CD14-positive monocyte (primary cell): ENCODE measurements at regions not wholly inside any gene's neighbourhood (a gene's known extent, or its start where the extent isn't known, plus 50 kb on each side); places are given as distances from the start of the nearest gene placed in this dataset.
"Not testable (repeated sequence)": the region's sequence is repeated elsewhere in the genome, so short reads cannot be mapped to it uniquely, and the experiment has no call there.

Source experiments
- DNase-seq, 3 donors: peaks; one replicate each; pipeline ENCODE4 v3.0.0-alpha.2; 2011 to 2022
- H2AFZ ChIP-seq: 2 replicates; pipeline ENCODE4 v1.6.0; 2012; ENCODE audit warnings: mild to moderate bottlenecking, low read depth, low read length, inconsistent platforms; ENCODE audit not compliant: insufficient read depth, poor library complexity, severe bottlenecking
- H3K27ac ChIP-seq, 2 donors: 1 replicate in 1 of 2; 2 replicates in 1 of 2; pipeline ENCODE4 v1.5.1; 2012 to 2013; ENCODE audit warnings: low read length in 2 of 2, control low read depth in 1 of 2, inconsistent platforms in 1 of 2, low read depth in 1 of 2, mild to moderate bottlenecking in 1 of 2
- H3K27me3 ChIP-seq, 2 donors: one replicate each; pipeline versions ENCODE4 v1.6.0 to v1.6.1; 2011 to 2013; ENCODE audit warnings: low read length in 2 of 2; ENCODE audit not compliant: control insufficient read depth in 2 of 2, insufficient read depth in 2 of 2
- H3K36me3 ChIP-seq, 2 donors: replicated peaks in 1 of 2; 1 replicate in 1 of 2; 2 replicates in 1 of 2; pipeline versions ENCODE4 v1.5.1 to v1.6.1; 2012 to 2013; ENCODE audit warnings: low read length in 2 of 2, control low read depth in 1 of 2, inconsistent platforms in 1 of 2, mild to moderate bottlenecking in 1 of 2; ENCODE audit not compliant: insufficient read depth in 2 of 2, control insufficient read depth in 1 of 2
- H3K4me1 ChIP-seq, 2 donors: 1 replicate in 1 of 2; 2 replicates in 1 of 2; pipeline versions ENCODE4 v1.5.1 to v1.6.1; 2012 to 2013; ENCODE audit warnings: low read length in 2 of 2, control low read depth in 1 of 2, inconsistent platforms in 1 of 2, mild to moderate bottlenecking in 1 of 2, moderate library complexity in 1 of 2; ENCODE audit not compliant: insufficient read depth in 2 of 2, control insufficient read depth in 1 of 2
- H3K4me2 ChIP-seq: replicated peaks from 2 replicates; pipeline ENCODE3; 2012; ENCODE audit warnings: low read length, moderate library complexity, mild to moderate bottlenecking; ENCODE audit not compliant: poor library complexity, severe bottlenecking; ENCODE audit errors: extremely low read depth
- H3K4me3 ChIP-seq, 3 experiments: fragments of 200-600 bp in 1 of 3; sonication (generic) in 1 of 3; replicated peaks in 1 of 3; 1 replicate in 2 of 3; 2 replicates in 1 of 3; pipeline ENCODE4 v1.5.1; 2011 to 2013; ENCODE audit warnings: low read length in 3 of 3, mild to moderate bottlenecking in 3 of 3, control low read depth in 2 of 3, low read depth in 2 of 3, inconsistent platforms in 1 of 3, moderate library complexity in 1 of 3
- H3K79me2 ChIP-seq: 2 replicates; pipeline ENCODE4 v1.6.0; 2012; ENCODE audit warnings: mild to moderate bottlenecking, control low read depth, inconsistent platforms, low read length, moderate library complexity; ENCODE audit not compliant: insufficient read depth
- H3K9ac ChIP-seq: 2 replicates; pipeline ENCODE4 v1.6.0; 2017; ENCODE audit warnings: low read length, mild to moderate bottlenecking; ENCODE audit not compliant: insufficient read depth, poor library complexity, severe bottlenecking
- H3K9me3 ChIP-seq, 2 donors: replicated peaks in 1 of 2; 1 replicate in 1 of 2; 2 replicates in 1 of 2; pipeline versions ENCODE4 v1.5.1 to v1.6.1; 2012 to 2013; ENCODE audit warnings: low read length in 2 of 2, control low read depth in 1 of 2; ENCODE audit not compliant: control insufficient read depth in 1 of 2, insufficient read depth in 1 of 2
- H4K20me1 ChIP-seq: 2 replicates; pipeline ENCODE4 v1.6.0; 2012; ENCODE audit warnings: mild to moderate bottlenecking, low read length, control low read depth, moderate library complexity; ENCODE audit not compliant: insufficient read depth
- H3K27ac Mint-ChIP-seq, 7 donors: one replicate each; pipeline ENCODE4 v1.8.0; 2020; ENCODE audit warnings: mild to moderate bottlenecking in 7 of 7, mixed read lengths in 7 of 7, moderate library complexity in 6 of 7, inconsistent platforms in 2 of 7
- H3K27me3 Mint-ChIP-seq, 3 donors: one replicate each; pipeline ENCODE4 v1.8.0; 2021 to 2022; ENCODE audit warnings: low read depth in 3 of 3, mild to moderate bottlenecking in 3 of 3, mixed read lengths in 3 of 3, moderate library complexity in 3 of 3, inconsistent platforms in 1 of 3
- H3K36me3 Mint-ChIP-seq, 2 donors: one replicate each; pipeline ENCODE4 v1.8.0; 2020; ENCODE audit warnings: mixed read lengths in 2 of 2, inconsistent platforms in 1 of 2, mild to moderate bottlenecking in 1 of 2
- H3K4me1 Mint-ChIP-seq: one replicate; pipeline ENCODE4 v1.8.0; 2020; ENCODE audit warnings: mild to moderate bottlenecking, mixed read lengths
- H3K4me3 Mint-ChIP-seq, 2 donors: one replicate each; pipeline ENCODE4 v1.8.0; 2020; ENCODE audit warnings: mild to moderate bottlenecking in 2 of 2, mixed read lengths in 2 of 2, moderate library complexity in 1 of 2
- H3K9me3 Mint-ChIP-seq, 7 donors: one replicate each; pipeline ENCODE4 v1.8.0; 2020 to 2022; ENCODE audit warnings: mixed read lengths in 7 of 7, mild to moderate bottlenecking in 6 of 7, moderate library complexity in 6 of 7, inconsistent platforms in 2 of 7
- CTCF ChIP-seq: fragments of 200-600 bp; IDR thresholded peaks from one replicate; pipeline ENCODE4 v1.8.0; 2022; ENCODE audit warnings: antibody characterized with exemption, mild to moderate bottlenecking
- WGBS: methylation state at CpG from one replicate; pipeline ENCODE4 v1.1.5; 2013; ENCODE audit warnings: missing lambda C conversion rate; ENCODE audit not compliant: insufficient coverage; 5-methylcytosine and 5-hydroxymethylcytosine counted together
- intact Hi-C, 2 donors: fragments of 100-400 bp; cut with micrococcal nuclease; formaldehyde crosslinking; loops; one replicate each; pipeline versions ENCODE4 v1.15.0 to v1.15.1; 2023

- no peak overlapping the region for H3K27ac ChIP-seq
- H3K4me1 ChIP-seq: no peaks in the 10 kb centered on the region
- no peaks in the 10 kb centered on the region for H4K20me1 ChIP-seq
- H3K9ac ChIP-seq: no peak overlapping the region
- TF ChIP-seq CTCF: no peak
- Mint-ChIP-seq H3K36me3 (no peaks in the 10 kb centered on the region), H3K9me3 (peaks cover 0 to 6% (median 0%) of the 10 kb centered on the region in 7 donors), H3K27ac (no peak overlapping the region), H3K27me3 (peaks cover 0 to 1% (median 0%) of the 10 kb centered on the region in 3 donors), H3K4me3 (no peak overlapping the region), H3K4me1 (no peaks in the 10 kb centered on the region)
- H3K4me3 ChIP-seq: no peak overlapping the region
- no peak for DNase-seq
- no peak overlapping the region for H2AFZ ChIP-seq
- no peaks in the 10 kb centered on the region for H3K9me3 ChIP-seq
- H3K27me3 ChIP-seq: no peaks in the 10 kb centered on the region
- H3K4me2 ChIP-seq: no peak overlapping the region
- intact Hi-C loops: no loop called here
- H3K79me2 ChIP-seq: no peaks in the 10 kb centered on the region
- no peaks in the 10 kb centered on the region for H3K36me3 ChIP-seq
- 80% methylated on average over 1 of the region's 1 CpG for WGBS
Observed at GRCh38 chr18:42548493-42548892, 567.0 kb downstream of the RIT2 start.

- H3K27me3 ChIP-seq: no peaks in the 10 kb centered on the region
- peaks cover 0 to 1% (median 0%) of the 10 kb centered on the region in 3 donors for H3K27me3 Mint-ChIP-seq
- no peak for TF ChIP-seq CTCF
- WGBS: no CpG with 5 or more reads among the region's 3 CpGs
- H3K4me3 Mint-ChIP-seq: no peak overlapping the region
- no peaks in the 10 kb centered on the region for H3K9me3 ChIP-seq
- no peak overlapping the region for H3K4me2 ChIP-seq
- H2AFZ ChIP-seq: no peak overlapping the region
- no peaks in the 10 kb centered on the region for H3K36me3 ChIP-seq
- no peaks in the 10 kb centered on the region for H3K4me1 Mint-ChIP-seq
- no peak overlapping the region for H3K27ac Mint-ChIP-seq
- no peak overlapping the region for H3K4me3 ChIP-seq
- peaks cover 0 to 6% (median 0%) of the 10 kb centered on the region in 7 donors for H3K9me3 Mint-ChIP-seq
- no peak overlapping the region for H3K27ac ChIP-seq
- no peak for DNase-seq
- intact Hi-C loops: no loop called here
- H3K9ac ChIP-seq: no peak overlapping the region
- no peaks in the 10 kb centered on the region for H3K79me2 ChIP-seq
- H4K20me1 ChIP-seq: no peaks in the 10 kb centered on the region
- H3K4me1 ChIP-seq: no peaks in the 10 kb centered on the region
- no peaks in the 10 kb centered on the region for H3K36me3 Mint-ChIP-seq
Observed at GRCh38 chr18:42549596-42549995, 565.9 kb downstream of the RIT2 start.

- H3K4me2 ChIP-seq, H3K4me1 Mint-ChIP-seq, H3K79me2 ChIP-seq, H3K9ac ChIP-seq, H3K27me3 ChIP-seq, intact Hi-C loops, DNase-seq, H3K36me3 Mint-ChIP-seq, H3K4me1 ChIP-seq, H3K36me3 ChIP-seq, H3K9me3 Mint-ChIP-seq, H3K27ac ChIP-seq, H3K9me3 ChIP-seq, H3K27ac Mint-ChIP-seq, H4K20me1 ChIP-seq, H2AFZ ChIP-seq, H3K27me3 Mint-ChIP-seq, H3K4me3 ChIP-seq, H3K4me3 Mint-ChIP-seq: not testable (repeated sequence)
- WGBS: 79% methylated on average over 4 of the region's 4 CpGs
Observed at GRCh38 chr18:42552559-42552958, 562.9 kb downstream of the RIT2 start.
